GM21367 (cell line): ENCODE measurements at regions not wholly inside any gene's neighbourhood (a gene's known extent, or its start where the extent isn't known, plus 50 kb on each side); places are given as distances from the start of the nearest gene placed in this dataset.
"Not testable (repeated sequence)": the region's sequence is repeated elsewhere in the genome, so short reads cannot be mapped to it uniquely, and the experiment has no call there.

Source experiments
- ATAC-seq: cut with Tn5 transposase; IDR thresholded peaks from one replicate; pipeline ENCODE4 v1.9.1; 2021; ENCODE audit not compliant: unreplicated experiment

DNA sequence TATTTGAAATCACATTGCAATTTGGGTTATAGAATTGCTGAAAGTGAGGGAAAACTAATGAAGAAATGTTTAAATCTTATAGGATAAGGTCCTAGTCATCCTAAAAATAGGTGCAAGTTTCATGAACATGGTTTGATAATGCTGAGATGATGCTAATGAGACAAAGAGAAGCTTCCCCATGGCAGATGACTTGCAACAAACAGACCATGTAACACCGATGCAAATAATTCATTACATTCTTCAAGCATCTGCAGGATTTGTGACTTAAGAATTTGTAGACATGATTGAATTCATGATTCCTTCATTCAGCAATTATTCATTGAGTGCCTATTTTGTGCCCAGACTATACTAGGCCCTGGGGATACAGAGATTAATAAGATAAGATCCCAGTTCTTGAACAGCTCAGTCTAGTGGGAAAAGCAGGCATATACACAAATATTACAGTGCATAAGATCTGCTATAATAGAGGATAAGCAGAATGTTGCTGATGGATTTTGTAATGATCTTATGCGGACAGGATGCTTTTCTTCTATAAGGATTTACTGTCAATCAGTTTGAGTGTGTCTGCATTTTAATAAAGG is 367.9 kb upstream of the GBE1 start:
- ATAC-seq: no peak

DNA sequence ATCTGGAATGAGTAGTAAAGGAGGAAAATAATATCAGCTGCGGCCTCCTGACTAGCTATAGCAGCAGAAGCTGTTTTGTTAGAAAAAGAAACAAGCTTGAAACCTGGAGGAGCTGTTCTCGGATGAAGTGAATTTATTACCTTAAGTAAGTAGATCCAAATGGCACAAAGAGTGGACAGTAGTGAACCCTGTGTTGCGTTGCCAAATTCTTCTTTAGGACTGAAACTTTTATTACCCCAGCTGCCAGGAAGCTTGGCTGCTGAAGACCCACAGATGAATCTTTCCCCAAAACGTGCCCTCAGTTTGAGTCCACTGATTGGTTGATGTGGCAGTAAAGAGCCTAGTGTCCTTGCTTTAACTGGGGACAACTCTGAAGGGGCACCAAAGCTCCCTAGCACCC is 366.8 kb upstream of the GBE1 start:
- ATAC-seq: no peak

DNA sequence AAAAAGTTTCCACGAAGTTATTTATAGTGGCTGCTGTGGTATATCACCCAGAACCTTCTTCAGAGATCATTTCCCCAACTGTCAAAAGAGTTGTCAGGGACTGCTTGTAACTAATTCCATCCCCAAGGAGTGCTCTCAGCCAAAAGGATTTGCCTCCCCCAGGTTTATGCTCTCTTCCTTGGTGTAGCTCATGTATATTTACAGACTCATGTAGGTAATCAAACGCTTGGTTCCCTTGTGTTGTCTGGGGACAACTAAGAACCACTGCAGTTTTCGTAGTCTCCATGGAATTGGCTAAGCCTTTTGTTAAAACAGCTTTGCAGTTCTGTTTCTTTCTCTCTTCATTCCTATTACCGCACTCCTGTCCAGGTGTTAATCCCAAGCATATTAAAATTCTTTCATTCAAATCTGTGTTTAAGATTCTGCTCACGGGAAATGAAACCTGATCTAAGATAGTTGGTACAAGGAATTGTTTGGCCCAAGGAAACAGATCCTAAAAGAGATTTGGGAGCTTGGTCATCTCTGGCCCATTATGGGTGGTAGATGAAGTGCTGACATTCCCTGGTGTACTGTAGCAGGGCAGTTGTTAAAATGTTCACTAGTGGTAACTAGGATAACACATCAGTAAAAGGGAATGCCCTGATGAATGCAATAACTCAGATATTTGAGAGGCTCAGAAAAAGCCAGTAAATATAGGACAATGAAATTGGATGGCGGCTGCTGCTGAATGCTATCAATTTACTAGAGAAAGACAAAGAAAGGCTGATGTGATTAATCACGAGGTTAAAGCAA is 361.3 kb upstream of the GBE1 start:
- no peak for ATAC-seq

DNA sequence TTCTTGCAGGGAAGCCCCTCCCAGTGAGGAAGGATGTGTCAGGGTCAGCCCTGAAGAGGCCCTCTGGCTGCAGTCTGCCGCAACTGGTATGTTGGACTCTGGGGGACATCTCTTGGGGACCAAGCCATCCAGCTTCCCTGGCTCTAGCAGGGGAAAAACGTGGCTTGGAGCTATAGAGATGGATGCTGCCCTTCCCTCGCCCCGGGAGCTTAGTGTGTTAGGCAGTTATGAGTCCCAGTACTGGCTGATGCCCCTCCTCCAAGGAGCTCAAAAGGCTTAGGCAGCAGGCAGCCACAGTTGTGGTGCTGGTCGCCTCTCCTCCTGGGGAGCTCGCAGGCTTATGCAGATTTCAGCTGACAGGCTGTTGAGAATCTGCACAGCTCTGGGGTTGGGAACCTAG is 353.1 kb upstream of the GBE1 start:
- ATAC-seq: no peak

DNA sequence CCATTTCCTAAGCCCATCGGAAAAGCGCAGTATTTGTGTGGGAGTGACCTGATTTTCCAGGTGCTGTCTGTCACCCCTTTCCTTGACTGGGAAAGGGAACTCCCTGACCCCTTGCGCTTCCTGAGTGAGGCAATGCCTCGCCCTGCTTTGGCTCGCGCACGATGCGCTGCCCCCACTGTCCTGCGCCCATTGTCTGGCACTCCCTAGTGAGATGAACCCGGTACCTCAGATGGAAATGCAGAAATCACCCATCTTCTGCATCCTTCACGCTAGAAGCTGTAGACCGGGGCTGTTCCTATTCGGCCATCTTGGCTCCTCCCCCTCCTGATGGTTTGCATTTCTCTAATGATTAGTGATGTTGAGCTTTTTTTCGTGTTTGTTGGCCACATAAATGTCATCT is 349.3 kb upstream of the GBE1 start:
- not testable (repeated sequence) for ATAC-seq

DNA sequence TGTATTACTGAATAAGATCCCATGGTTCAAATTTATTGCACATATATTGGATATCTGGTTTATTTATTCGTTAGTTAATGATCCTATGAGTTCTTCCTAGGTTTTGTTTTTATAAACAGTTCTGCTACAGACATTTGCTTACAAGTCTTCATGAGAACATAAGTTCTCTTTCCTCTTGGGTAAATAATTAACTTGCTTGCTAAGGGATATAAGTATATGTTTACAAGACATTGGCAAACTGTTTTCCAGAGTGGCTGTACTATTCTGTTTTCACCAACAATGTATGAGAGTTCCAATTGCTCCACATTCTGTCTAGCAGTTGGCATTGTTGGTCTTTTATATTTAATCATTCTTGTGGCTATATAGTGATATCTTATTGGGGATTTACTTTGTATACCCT is 341.8 kb upstream of the GBE1 start:
- no peak for ATAC-seq

DNA sequence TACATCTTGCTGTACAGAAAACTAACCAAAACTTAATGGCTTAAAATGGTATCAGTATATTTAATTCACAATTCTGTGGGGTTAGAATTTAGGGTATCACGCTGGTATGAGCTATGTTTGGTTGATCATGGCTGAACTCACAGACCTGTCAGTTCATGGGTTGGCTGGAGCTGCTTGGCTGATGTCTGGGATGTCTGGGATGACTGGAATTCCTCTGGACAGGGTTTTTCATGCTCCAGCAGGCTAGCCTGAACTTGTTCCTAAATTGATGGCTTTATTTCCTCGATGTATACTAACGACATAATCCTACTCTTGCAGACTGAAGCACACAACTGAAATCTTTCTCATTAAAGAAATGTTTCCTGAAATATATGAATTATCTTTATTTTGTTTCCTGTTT is 338.9 kb upstream of the GBE1 start:
- no peak for ATAC-seq

DNA sequence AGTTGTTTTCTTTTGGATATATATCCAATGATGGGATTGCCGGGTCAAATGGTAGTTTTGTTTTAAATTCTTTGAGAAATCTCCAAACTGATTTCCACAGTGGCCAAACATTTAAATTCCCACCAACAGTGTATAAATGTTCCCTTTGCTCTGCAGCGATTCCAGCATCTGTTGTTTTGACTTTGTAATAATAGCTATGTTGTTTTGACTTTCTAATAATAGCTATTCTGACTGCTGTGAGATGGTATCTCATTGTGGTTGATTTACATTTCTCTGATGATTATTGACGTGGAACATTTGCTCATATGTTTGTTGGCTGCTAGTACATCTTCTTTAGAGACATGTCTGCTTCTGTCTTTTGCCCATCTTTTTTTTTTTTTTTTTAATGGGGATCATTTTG is 332.2 kb upstream of the GBE1 start:
- no peak for ATAC-seq

DNA sequence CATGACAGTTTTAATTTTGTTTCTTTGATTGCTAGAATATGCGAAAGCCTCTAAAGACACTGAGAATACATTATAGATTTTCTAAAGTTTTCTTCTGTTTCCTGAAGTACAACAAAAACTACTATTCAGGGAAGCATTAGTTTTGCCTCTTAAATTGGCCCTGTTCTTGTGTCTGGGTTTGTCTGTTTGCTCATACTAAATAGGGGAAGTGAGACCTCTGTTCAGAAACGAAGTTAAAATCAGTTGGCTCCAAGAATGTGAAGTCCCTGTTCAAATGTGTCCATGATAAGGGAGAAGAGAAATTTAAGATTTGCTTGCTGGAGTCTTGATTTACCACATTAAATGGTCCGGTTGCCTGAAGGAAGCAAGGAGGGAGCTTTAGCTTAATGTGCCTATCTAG is 327.3 kb upstream of the GBE1 start:
- peak; percentile 58 for ATAC-seq

DNA sequence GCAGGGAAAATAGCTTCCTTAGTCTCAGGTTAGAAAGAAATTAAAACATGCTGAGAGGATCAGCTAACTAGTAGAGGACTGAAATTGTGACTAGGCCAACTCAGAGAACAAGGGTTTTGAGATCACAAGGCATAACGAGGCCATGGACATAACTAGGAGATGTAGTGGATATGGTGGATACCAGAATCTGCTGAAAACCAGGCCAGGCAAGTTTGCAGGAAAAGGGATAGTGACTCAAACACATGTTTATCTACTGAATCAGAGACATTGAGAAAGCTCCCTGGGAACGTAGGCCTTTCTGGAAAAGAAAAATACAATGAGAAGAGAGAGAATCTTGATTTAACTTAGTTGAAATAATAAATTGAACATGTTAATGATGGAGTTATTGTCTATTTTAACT is 326.5 kb upstream of the GBE1 start:
- ATAC-seq: no peak

DNA sequence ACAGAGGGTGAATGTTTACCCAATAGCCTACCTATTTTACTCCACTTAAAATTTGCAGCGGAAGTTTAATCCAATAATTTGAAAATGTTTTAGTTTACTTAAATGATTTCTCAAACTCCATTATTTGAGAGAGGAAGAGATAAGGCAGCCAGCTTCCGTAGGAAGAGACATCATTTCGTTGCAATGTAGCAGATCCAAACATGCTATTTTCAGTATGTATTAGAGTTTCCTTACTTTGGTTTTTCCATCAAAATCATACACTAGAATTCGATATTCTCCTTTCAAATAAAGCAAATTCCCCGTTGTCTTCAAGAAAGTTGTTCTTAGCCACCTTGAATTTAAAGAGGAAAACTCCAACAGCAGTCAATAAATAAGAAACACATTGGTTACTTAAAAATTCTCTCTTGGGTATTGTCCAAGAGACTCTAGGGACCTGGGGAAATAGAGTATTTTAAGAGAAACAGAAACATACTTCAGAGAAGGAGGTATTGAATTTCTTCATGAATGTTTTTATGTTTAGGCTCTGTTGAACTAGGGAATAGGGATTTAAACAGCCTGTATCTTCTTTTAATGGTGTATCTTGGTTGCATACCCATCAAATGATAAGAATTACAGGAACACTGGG is 324.5 kb upstream of the GBE1 start:
- no peak for ATAC-seq

DNA sequence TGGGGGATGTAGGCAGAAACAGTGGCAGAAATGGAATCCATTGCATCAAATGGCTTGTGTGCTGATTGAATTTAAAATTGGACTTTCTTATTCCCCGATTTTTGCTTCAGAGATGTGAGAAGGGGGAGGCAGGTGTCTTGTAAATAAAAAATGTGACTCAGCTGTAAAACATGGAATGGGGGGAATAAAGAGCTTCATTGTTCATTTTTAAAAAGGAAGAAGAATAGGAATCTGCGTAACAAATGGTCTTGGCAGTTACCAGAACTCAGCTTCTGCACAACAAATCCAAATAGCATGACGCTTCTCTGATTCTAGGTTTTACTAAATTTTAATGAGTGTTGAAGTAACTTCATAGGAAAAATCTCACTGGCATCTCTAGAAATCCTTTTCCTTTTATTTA is 323.9 kb upstream of the GBE1 start:
- ATAC-seq: no peak

DNA sequence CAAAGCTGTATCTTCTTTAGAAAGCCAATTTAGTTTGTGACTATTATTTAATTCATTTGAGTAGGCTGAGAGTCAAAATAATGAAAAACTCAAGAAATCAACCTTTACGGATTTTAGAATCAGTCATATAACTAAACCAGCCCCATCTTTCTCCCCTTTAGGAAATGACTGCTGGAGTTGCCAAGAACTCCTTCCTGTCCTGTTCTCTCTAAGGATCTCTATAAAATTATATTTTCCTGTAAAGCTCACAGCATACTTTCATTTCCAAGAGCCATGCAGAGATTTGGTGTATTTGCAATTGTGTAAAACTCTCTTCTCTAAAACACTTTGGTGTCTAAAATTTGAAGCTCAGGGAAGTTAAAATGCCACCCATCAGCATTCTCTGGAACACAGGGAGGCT is 323.4 kb upstream of the GBE1 start:
- ATAC-seq: no peak

DNA sequence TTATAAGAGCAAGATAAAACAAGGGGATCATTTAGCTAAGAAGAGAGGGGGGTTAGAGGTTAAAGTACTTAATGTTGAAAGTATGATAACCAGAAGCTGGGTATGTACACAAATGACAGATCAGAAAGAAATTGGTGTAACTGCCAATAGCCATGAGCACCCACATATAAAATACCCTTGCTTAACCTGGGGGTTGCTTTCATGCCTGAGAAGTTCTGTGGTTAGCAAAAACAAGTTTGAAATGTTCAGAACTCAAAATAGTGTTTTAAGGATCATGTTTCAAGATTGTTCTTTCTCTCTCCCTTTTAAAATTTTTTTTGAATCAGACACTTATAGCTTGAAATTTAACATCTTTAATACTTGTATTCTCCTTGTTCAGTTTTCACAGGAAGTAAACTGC is 321.4 kb upstream of the GBE1 start:
- ATAC-seq: no peak

DNA sequence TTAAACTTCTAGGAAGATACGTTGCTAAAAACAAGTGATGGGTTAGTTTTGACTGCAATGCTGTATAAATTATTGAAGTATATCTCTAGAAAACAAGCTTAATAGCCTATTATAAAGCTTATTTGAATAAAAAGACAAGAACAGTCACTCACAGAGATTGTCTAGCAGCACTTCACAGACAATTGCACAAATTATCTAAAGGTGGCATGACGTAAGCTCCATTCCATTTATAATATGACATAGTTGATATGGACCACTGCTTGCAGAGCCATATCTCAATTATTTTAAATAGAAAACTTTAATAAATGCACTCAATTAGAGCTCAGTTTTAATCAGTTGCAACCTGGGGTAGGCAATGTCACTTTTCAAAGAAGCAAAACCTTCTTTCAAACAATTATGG is 319.9 kb upstream of the GBE1 start:
- ATAC-seq: no peak

DNA sequence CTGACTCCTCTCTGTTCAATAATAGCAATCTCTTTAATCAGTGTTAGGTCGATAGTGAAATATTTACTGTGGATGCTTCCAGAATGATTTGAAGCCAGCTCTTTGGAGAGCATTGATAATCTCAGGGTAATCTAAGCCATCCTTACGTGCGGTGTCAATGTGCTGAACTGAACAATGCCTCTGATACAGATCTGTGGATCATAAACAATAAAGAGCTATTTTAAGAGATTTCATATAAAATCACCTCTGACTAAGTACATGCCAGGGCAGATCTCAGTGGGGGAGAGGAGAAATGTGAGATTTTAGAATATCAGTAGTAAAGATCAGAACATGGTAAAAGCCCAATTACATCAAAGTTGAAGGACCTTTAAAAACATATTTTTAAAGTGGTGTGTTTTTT is 319.3 kb upstream of the GBE1 start:
- no peak for ATAC-seq

DNA sequence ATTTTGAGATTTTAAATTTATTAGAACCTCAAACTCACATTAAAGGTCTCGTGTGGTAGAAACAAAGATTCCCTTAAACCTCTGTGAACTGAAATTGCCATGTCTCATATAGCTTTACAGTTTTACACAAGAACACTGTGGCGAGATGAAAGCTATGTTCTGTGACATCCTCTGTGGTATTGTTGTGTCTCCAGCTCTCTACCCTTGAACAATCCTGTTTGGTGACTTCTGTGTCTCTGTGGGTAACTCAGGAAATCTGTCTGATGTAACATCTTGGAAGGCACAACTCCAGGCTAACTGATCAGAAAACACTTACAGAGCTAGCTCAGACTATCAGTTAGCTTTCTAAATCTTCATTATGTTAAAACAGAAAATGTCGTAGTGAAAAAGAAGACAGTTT is 318.8 kb upstream of the GBE1 start:
- no peak for ATAC-seq

DNA sequence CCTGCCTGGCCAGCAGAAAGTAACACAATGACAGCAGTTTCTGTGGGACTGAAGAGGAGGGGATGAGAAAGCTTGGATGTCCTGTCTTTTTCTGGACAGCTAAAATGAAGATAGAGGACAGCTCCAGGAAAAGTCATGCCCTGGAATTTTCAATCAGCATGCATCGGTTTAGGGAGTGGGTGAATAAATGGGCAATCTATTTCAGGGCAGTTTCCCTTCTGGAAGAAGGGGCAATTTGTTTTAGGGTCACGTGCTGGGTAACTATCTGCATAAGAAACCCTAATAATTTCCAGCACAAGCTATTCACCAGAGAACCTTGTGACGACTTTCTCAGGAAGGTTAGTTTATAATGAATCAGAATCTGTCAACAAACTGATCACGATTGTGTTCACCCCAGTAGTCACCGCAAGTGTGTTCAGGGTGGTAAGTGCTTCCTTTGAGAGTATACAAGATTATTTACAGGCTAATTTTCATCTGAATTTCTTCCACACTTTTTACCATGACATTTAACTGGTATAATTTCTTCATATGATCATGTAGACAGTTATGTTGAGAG is 318.0 kb upstream of the GBE1 start:
- no peak for ATAC-seq

DNA sequence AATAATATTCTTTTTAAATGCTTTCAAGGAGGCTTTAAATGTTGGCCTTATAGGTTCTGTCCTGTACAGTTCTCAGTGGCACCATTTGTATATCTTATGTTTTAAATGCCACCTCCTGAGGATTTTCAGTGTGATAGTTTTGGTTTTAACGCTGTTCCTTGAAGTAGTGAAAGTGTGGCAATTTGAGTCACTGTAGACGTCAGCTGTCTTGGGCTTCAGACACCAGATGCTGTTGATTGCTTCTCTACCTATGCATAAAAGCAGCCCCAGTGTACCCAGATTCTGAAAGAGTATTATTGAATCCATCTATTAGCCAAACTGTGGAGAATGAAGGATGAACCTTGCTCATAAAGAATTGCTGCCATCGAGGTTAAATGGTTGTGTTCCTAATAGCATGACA is 316.8 kb upstream of the GBE1 start:
- no peak for ATAC-seq

DNA sequence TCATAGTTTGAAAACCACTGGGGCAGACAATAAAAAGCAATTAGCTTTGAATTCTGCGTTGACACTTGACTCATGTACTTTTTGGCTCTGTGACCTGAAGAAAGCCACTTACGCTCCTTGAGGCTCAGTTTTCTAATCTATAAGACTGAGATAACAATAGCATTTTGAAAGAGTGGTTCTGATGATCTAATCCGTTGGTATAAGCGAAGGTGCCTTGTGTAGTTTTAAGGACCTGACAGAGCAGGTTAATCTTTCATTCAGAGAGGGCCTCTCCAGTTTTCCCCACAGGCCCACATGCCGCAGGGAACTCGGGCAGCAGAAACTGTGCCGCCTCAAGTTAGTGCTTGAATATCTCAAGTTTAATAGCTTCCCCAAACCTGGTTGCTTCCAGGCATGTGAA is 306.0 kb upstream of the GBE1 start:
- no peak for ATAC-seq

DNA sequence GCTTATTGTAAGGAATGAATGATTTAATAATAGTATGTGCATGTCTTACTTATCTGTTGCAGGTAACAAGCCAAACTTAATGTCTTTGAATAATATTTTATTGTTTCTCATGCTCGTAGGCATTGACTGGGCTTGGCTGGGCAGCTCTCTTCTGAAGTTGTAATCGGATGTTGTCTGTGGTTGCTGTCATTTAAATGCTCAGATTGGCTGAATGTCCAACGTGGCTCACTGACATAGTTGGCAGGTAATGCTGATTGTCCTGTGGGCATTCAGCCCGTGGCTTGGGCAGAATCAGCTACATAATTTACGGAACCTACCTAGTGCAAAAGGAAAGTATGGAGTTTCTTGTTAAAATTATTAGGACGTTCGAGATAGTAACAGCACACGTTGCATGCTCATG is 297.4 kb upstream of the GBE1 start:
- ATAC-seq: no peak

DNA sequence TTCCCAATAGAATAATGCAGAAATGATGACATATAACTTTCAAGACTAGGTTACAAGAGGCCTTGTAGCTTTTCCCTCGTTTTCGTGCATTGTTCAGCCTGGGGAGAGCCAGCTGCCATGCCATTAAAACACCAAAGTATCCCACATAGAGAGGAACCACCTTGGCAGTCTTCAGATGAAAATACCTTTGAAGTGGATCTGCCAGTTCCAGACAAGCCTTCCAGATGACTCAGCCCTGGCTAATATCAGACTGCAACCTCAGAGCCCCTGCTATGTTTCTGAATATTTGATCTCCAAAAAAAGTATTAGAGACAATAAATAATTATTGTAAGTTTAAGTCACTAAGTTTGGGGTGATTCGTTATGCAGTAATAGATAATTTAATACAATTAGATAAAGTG is 294.3 kb upstream of the GBE1 start:
- ATAC-seq: no peak
